H1 (cell line): ENCODE measurements at regions not wholly inside any gene's neighbourhood (a gene's known extent, or its start where the extent isn't known, plus 50 kb on each side); places are given as distances from the start of the nearest gene placed in this dataset.

Experiments
- CTCF ChIA-PET: fragments of 300-600 bp; sonication (Branson Sonifier 250); formaldehyde crosslinking; loops from one replicate; lab custom pipeline; 2021; ENCODE audit not compliant: partially characterized antibody; lab: Charles Lee
- POLR2A ChIA-PET: fragments of 300-600 bp; sonication (Branson Sonifier 250); formaldehyde crosslinking; loops from one replicate; lab custom pipeline; 2021; ENCODE audit warnings: inconsistent platforms; ENCODE audit not compliant: partially characterized antibody; lab: Charles Lee
- DNase-seq, 2 experiments: peaks; one replicate each; pipeline versions ENCODE4 v3.0.0 to v3.0.0-alpha.2; 2010 to 2022; ENCODE audit warnings: low spot score in 2 of 2, low read depth in 1 of 2, mixed read lengths in 1 of 2
- FAIRE-seq: peaks from 2 replicates; lab custom pipeline; 2011; peaks lifted over from hg19 to GRCh38; lab: Jason Lieb, UNC
- H2AFZ ChIP-seq: 2 replicates; pipeline ENCODE4 v1.8.1; 2012; ENCODE audit warnings: low read length, inconsistent platforms
- H2AK5ac ChIP-seq: 2 replicates; pipeline ENCODE4 v1.6.1; 2013; ENCODE audit warnings: low read depth, low read length
- H2BK120ac ChIP-seq: replicated peaks from 2 replicates; pipeline ENCODE3; 2013; ENCODE audit warnings: low read depth, low read length, inconsistent platforms
- H2BK12ac ChIP-seq: 2 replicates; pipeline ENCODE4 v1.6.1; 2013; ENCODE audit warnings: low read depth, low read length
- H2BK15ac ChIP-seq: 2 replicates; pipeline ENCODE4 v1.6.1; 2013; ENCODE audit warnings: low read length
- H2BK20ac ChIP-seq: 2 replicates; pipeline ENCODE4 v1.6.1; 2013; ENCODE audit warnings: low read length
- H2BK5ac ChIP-seq: 2 replicates; pipeline ENCODE4 v1.6.1; 2013; ENCODE audit warnings: low read depth, low read length
- H3K14ac ChIP-seq: 2 replicates; pipeline ENCODE4 v1.6.1; 2013; ENCODE audit warnings: inconsistent platforms; ENCODE audit not compliant: insufficient read length
- H3K18ac ChIP-seq: 2 replicates; pipeline ENCODE4 v1.6.1; 2013; ENCODE audit warnings: low read length; ENCODE audit errors: extremely low read depth
- H3K23ac ChIP-seq: 2 replicates; pipeline ENCODE4 v1.6.1; 2013; ENCODE audit warnings: inconsistent platforms; ENCODE audit not compliant: insufficient read length
- H3K23me2 ChIP-seq: 2 replicates; pipeline ENCODE4 v1.6.1; 2013; ENCODE audit warnings: low read depth, low read length
- H3K27ac ChIP-seq: 2 replicates; pipeline ENCODE4 v1.6.1; 2011; ENCODE audit warnings: low read depth, low read length, inconsistent platforms
- H3K27me3 ChIP-seq, 4 experiments: replicated peaks in 1 of 4; 1 replicate in 1 of 4; 2 replicates in 3 of 4; pipeline versions ENCODE4 v1.6.1 to v1.8.1; 2011 to 2013; ENCODE audit warnings: low read length in 3 of 4, mild to moderate bottlenecking in 3 of 4, inconsistent platforms in 2 of 4, mixed read lengths in 2 of 4, moderate library complexity in 1 of 4; ENCODE audit not compliant: control insufficient read depth in 3 of 4, insufficient read depth in 3 of 4; ENCODE audit errors: extremely low read depth in 1 of 4
- H3K36me3 ChIP-seq, 4 experiments: 2 replicates each; pipeline versions ENCODE4 v1.6.1 to v1.8.1; 2011 to 2013; ENCODE audit warnings: mild to moderate bottlenecking in 4 of 4, low read length in 3 of 4, moderate library complexity in 2 of 4, control low read depth in 1 of 4, inconsistent platforms in 1 of 4; ENCODE audit not compliant: insufficient read depth in 4 of 4, control insufficient read depth in 2 of 4
- H3K4ac ChIP-seq: replicated peaks from 2 replicates; pipeline ENCODE3; 2013; ENCODE audit warnings: low read length, low read depth, mixed read lengths, inconsistent platforms; ENCODE audit not compliant: insufficient read length
- H3K4me1 ChIP-seq, 4 experiments: replicated peaks in 1 of 4; 1 replicate in 1 of 4; 2 replicates in 3 of 4; pipeline versions ENCODE4 v1.6.1 to v1.8.1; 2011 to 2013; ENCODE audit warnings: low read length in 3 of 4, inconsistent platforms in 2 of 4, mixed read lengths in 1 of 4; ENCODE audit not compliant: insufficient read depth in 4 of 4, control insufficient read depth in 3 of 4
- H3K4me2 ChIP-seq, 2 experiments: 2 replicates each; pipeline versions ENCODE4 v1.6.1 to v1.8.1; 2011 to 2013; ENCODE audit warnings: low read depth in 2 of 2, low read length in 2 of 2, control low read depth in 1 of 2, inconsistent platforms in 1 of 2, mild to moderate bottlenecking in 1 of 2; ENCODE audit not compliant: insufficient read depth in 1 of 2
- H3K4me3 ChIP-seq, 4 experiments: fragments of 200-600, 300-600 bp in 1 of 4; sonication (generic), shearing (Covaris generic), sonication (Bioruptor Twin) in 1 of 4; 2 replicates each; pipeline versions ENCODE4 v1.5.1 to v1.8.1; 2011 to 2016; ENCODE audit warnings: low read length in 4 of 4, low read depth in 3 of 4, control low read depth in 2 of 4, inconsistent platforms in 2 of 4, mild to moderate bottlenecking in 2 of 4, mixed read lengths in 1 of 4, moderate library complexity in 1 of 4; ENCODE audit not compliant: insufficient read depth in 2 of 4; ENCODE audit errors: extremely low read depth in 1 of 4
- H3K56ac ChIP-seq: replicated peaks from 2 replicates; pipeline ENCODE3; 2013; ENCODE audit warnings: low read depth, mild to moderate bottlenecking, mixed read lengths, low read length, inconsistent platforms; ENCODE audit not compliant: insufficient read length
- H3K79me1 ChIP-seq: 2 replicates; pipeline ENCODE4 v1.6.1; 2013; ENCODE audit warnings: low read depth, low read length, control low read depth
- H3K79me2 ChIP-seq, 2 experiments: 2 replicates each; pipeline versions ENCODE4 v1.6.1 to v1.8.1; 2012 to 2013; ENCODE audit warnings: low read length in 2 of 2, mild to moderate bottlenecking in 2 of 2, inconsistent platforms in 1 of 2; ENCODE audit not compliant: insufficient read depth in 2 of 2, control insufficient read depth in 1 of 2
- H3K9ac ChIP-seq, 4 experiments: replicated peaks in 1 of 4; 1 replicate in 1 of 4; 2 replicates in 3 of 4; pipeline versions ENCODE4 v1.6.1 to v1.8.1; 2011 to 2013; ENCODE audit warnings: low read depth in 3 of 4, low read length in 3 of 4, control low read depth in 2 of 4, mild to moderate bottlenecking in 2 of 4, moderate library complexity in 2 of 4, inconsistent platforms in 1 of 4; ENCODE audit errors: extremely low read depth in 1 of 4
- H3K9me3 ChIP-seq, 2 experiments: 2 replicates each; pipeline versions ENCODE4 v1.6.1 to v1.8.1; 2012 to 2013; ENCODE audit warnings: mild to moderate bottlenecking in 2 of 2, moderate library complexity in 2 of 2, control low read depth in 1 of 2, inconsistent platforms in 1 of 2, low read depth in 1 of 2, low read length in 1 of 2, mixed read lengths in 1 of 2; ENCODE audit not compliant: insufficient read depth in 2 of 2
- H4K20me1 ChIP-seq, 2 experiments: replicated peaks in 1 of 2; 2 replicates each; pipeline versions ENCODE3 to v1.8.1; 2011 to 2013; ENCODE audit warnings: inconsistent platforms in 2 of 2, low read length in 2 of 2, mild to moderate bottlenecking in 1 of 2; ENCODE audit not compliant: insufficient read depth in 2 of 2, control insufficient read depth in 1 of 2
- H4K5ac ChIP-seq: 2 replicates; pipeline ENCODE4 v1.6.1; 2013; ENCODE audit warnings: low read length, low read depth, mixed read lengths, inconsistent platforms; ENCODE audit not compliant: insufficient read length
- H4K8ac ChIP-seq: 2 replicates; pipeline ENCODE4 v1.8.0; 2013; ENCODE audit warnings: mild to moderate bottlenecking, moderate library complexity, low read length, inconsistent platforms; ENCODE audit not compliant: insufficient read depth; ENCODE audit errors: extremely low read depth
- H4K91ac ChIP-seq: replicated peaks from 2 replicates; pipeline ENCODE3; 2013; ENCODE audit warnings: low read length, mixed read lengths, inconsistent platforms; ENCODE audit not compliant: insufficient read length
- HDAC6 ChIP-seq: IDR thresholded peaks from one replicate; pipeline ENCODE4 v1.7.1; 2012; ENCODE audit warnings: low read depth, mild to moderate bottlenecking, inconsistent platforms, low read length, moderate library complexity
- KDM5A ChIP-seq: fragments of 200-600 bp; IDR thresholded peaks from 2 replicates; pipeline ENCODE4 v1.7.1; 2012; ENCODE audit warnings: mild to moderate bottlenecking, low read length, inconsistent platforms, mixed read lengths
- RXRA ChIP-seq: IDR thresholded peaks from 2 replicates; pipeline ENCODE4 v1.6.1; 2011; ENCODE audit warnings: low read depth, mild to moderate bottlenecking, low read length, moderate library complexity; ENCODE audit not compliant: insufficient read depth
- WGBS, 2 experiments: shearing (Covaris generic) in 1 of 2; methylation state at CpG; one replicate each; pipeline versions ENCODE4 v1.1.6 to v1.1.7; 2013 to 2015; ENCODE audit warnings: low lambda C conversion rate in 2 of 2, mixed read lengths in 2 of 2, inconsistent platforms in 1 of 2, low coverage in 1 of 2, missing lambda C conversion rate in 1 of 2; ENCODE audit not compliant: insufficient replicate concordance in 2 of 2, insufficient coverage in 1 of 2, insufficient read length in 1 of 2; ENCODE audit errors: extremely low coverage in 1 of 2, missing lambda C conversion rate in 1 of 2; 5-methylcytosine and 5-hydroxymethylcytosine counted together
- TF ChIP-seq, protein P1 (sequence below): IDR thresholded peaks from 2 replicates; pipeline ENCODE4 v1.6.1; 2012; ENCODE audit warnings: inconsistent platforms

- no peak overlapping the region for H3K27ac ChIP-seq
- TF ChIP-seq, protein P1, sequence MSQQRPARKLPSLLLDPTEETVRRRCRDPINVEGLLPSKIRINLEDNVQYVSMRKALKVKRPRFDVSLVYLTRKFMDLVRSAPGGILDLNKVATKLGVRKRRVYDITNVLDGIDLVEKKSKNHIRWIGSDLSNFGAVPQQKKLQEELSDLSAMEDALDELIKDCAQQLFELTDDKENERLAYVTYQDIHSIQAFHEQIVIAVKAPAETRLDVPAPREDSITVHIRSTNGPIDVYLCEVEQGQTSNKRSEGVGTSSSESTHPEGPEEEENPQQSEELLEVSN, result no peak
- no peak for TF ChIP-seq KDM5A
- TF ChIP-seq RXRA, result no peak
- TF ChIP-seq HDAC6, result no peak
- H3K9ac ChIP-seq, result no peak overlapping the region
- no peak overlapping the region for H4K8ac ChIP-seq
- H3K23me2 ChIP-seq, result no peaks in the 10 kb centered on the region
- H2AFZ ChIP-seq, result no peak overlapping the region
- H3K4ac ChIP-seq, result no peak overlapping the region
- H4K91ac ChIP-seq, result no peak overlapping the region
- peaks cover 0 to 10% (median 6%) of the 10 kb centered on the region in 4 experiments; a peak in 5 of 7 replicates for H3K4me1 ChIP-seq
- no peaks in the 10 kb centered on the region for H4K20me1 ChIP-seq
- CTCF ChIA-PET, result interaction anchor here (0.7 to 0.8 kb wide), 2 partner anchors 17 to 163 kb away, joined by 3 read pairs; no protein-coding TSS in a partner anchor
- no peaks in the 10 kb centered on the region for H3K79me2 ChIP-seq
- H3K36me3 ChIP-seq, result no peaks in the 10 kb centered on the region
- H3K9me3 ChIP-seq, result no peaks in the 10 kb centered on the region
- H3K27me3 ChIP-seq, result no peaks in the 10 kb centered on the region
- no peak overlapping the region for H3K23ac ChIP-seq
- no peak overlapping the region for H4K5ac ChIP-seq
- no peak for DNase-seq
- H2BK20ac ChIP-seq, result no peak overlapping the region
- no peak for FAIRE-seq
- H3K18ac ChIP-seq, result no peak overlapping the region
- H3K79me1 ChIP-seq, result no peaks in the 10 kb centered on the region
- H2BK5ac ChIP-seq, result no peak overlapping the region
- H3K4me3 ChIP-seq, result no peak overlapping the region
- H3K56ac ChIP-seq, result no peak overlapping the region
- H2AK5ac ChIP-seq, result no peak overlapping the region
- H2BK120ac ChIP-seq, result no peak overlapping the region
- POLR2A ChIA-PET, result no interaction called here
- WGBS, 2 experiments, result 96 to 100% methylated on average over 1 to 5 of the region's 5 CpGs
- H2BK12ac ChIP-seq, result no peak overlapping the region
- H3K4me2 ChIP-seq, result no peak overlapping the region
- no peak overlapping the region for H2BK15ac ChIP-seq
- no peak overlapping the region for H3K14ac ChIP-seq
Observed at GRCh38 chr5:54721951-54722654, 204.5 kb downstream of the SNX18 start.
